Vagina (tissue), 2 donors: ENCODE measurements at regions not wholly inside any gene's neighbourhood (a gene's known extent, or its start where the extent isn't known, plus 50 kb on each side); places are given as distances from the start of the nearest gene placed in this dataset.

ENCODE experiments used
- DNase-seq, 2 donors: peaks; one replicate each; pipeline ENCODE4 v3.0.0-alpha.2; 2017; ENCODE audit errors: extremely low spot score in 2 of 2
- H3K27ac ChIP-seq: fragments of 200-600 bp; sonication (generic); one replicate; pipeline ENCODE4 v1.5.1; 2019
- H3K27me3 ChIP-seq: fragments of 200-600 bp; sonication (generic); one replicate; pipeline ENCODE4 v1.5.1; 2019
- H3K36me3 ChIP-seq, 2 donors: fragments of 200-600 bp; sonication (generic); one replicate each; pipeline ENCODE4 v1.5.1; 2017 to 2019
- H3K4me1 ChIP-seq: fragments of 200-600 bp; sonication (generic); one replicate; pipeline ENCODE4 v1.5.1; 2019
- H3K4me3 ChIP-seq, 2 donors: fragments of 200-600 bp; sonication (generic); 1 replicate in 1 of 2; 2 replicates in 1 of 2; pipeline ENCODE4 v1.5.1; 2016 to 2019
- H3K9me3 ChIP-seq: fragments of 200-600 bp; sonication (generic); one replicate; pipeline ENCODE4 v1.5.1; 2019
- POLR2A ChIP-seq, 2 donors: fragments of 450-650 bp; IDR thresholded peaks; one replicate each; pipeline ENCODE4 v1.6.1; 2017; ENCODE audit warnings: antibody characterized with exemption in 2 of 2, mild to moderate bottlenecking in 2 of 2, moderate library complexity in 2 of 2
- POLR2AphosphoS5 ChIP-seq, 2 donors: sonication (generic); formaldehyde crosslinking; IDR thresholded peaks; one replicate each; pipeline ENCODE4 v1.9.0; 2017; ENCODE audit warnings: antibody characterized with exemption in 2 of 2, mild to moderate bottlenecking in 2 of 2, low read depth in 1 of 2; ENCODE audit not compliant: insufficient read depth in 1 of 2
- intact Hi-C: fragments of 100-400 bp; cut with DNase I; formaldehyde crosslinking; loops from one replicate; pipeline ENCODE4 v1.15.1; 2023
- TF ChIP-seq, protein P1 (sequence below), 3 experiments: fragments of 450-650 bp in 2 of 3; fragments of 200-600 bp in 1 of 3; sonication (generic) in 1 of 3; IDR thresholded peaks; one replicate each; pipeline ENCODE4 v1.5.1; 2017 to 2019; ENCODE audit warnings: antibody characterized with exemption in 3 of 3, mild to moderate bottlenecking in 2 of 3, moderate library complexity in 2 of 3

DNA sequence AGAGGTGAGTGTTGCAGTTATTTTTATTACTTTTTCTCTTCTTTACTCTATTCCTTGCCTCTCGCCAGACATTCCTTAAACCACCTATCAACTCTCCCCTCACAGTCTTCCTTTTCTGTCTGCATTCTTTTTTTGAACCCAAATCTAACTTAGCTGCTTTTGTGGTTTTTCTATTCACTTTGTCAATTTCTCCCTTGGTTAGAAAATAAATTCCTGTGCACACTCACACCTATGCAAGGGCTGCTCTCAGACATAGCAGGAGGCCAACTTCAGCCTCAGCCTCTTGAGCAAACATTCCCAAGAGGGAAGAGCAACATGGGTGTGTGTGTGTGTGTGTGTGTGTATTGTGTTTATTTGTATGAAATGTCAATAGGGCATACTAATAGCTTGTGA, 808.6 kb downstream of the RNF144A start:
- H3K4me1 ChIP-seq = no peaks in the 10 kb centered on the region
- H3K36me3 ChIP-seq = no peaks in the 10 kb centered on the region
- intact Hi-C loops = no loop called here
- H3K4me3 ChIP-seq = peak overlapping the region in 1 of 2 donors; percentile 5
- H3K27ac ChIP-seq = no peak overlapping the region
- H3K27me3 ChIP-seq = no peaks in the 10 kb centered on the region
- DNase-seq = no peak
- H3K9me3 ChIP-seq = no peaks in the 10 kb centered on the region
- no peak for TF ChIP-seq POLR2A (IDR thresholded peaks at IDR 0.05)
- TF ChIP-seq, protein P1, sequence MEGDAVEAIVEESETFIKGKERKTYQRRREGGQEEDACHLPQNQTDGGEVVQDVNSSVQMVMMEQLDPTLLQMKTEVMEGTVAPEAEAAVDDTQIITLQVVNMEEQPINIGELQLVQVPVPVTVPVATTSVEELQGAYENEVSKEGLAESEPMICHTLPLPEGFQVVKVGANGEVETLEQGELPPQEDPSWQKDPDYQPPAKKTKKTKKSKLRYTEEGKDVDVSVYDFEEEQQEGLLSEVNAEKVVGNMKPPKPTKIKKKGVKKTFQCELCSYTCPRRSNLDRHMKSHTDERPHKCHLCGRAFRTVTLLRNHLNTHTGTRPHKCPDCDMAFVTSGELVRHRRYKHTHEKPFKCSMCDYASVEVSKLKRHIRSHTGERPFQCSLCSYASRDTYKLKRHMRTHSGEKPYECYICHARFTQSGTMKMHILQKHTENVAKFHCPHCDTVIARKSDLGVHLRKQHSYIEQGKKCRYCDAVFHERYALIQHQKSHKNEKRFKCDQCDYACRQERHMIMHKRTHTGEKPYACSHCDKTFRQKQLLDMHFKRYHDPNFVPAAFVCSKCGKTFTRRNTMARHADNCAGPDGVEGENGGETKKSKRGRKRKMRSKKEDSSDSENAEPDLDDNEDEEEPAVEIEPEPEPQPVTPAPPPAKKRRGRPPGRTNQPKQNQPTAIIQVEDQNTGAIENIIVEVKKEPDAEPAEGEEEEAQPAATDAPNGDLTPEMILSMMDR (IDR thresholded peaks at IDR 0.05) = no peak
- no peak for TF ChIP-seq POLR2AphosphoS5 (IDR thresholded peaks at IDR 0.05; ENCODE audit: insufficient read depth in 1 of 2, low read depth in 1 of 2)

DNA sequence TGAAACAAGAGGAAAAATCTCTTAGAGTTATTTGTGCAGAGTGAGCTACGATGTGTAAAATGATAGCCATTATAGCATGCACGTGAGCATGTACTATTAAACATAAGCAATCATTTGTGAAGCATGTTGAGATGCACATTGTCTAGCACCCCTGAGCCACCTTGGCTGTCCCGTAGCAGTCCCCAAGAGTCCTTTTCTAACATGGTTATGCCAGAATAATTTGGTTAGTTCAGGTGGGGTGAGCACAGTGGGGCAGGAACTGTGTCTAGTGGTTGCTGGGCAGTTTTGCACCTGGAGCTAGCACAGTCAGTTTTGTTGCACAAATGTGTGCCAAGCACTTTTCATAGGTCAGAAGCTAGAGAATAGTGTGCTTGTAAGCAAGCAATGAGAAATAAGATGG, 809.8 kb downstream of the RNF144A start:
- no peaks in the 10 kb centered on the region for H3K9me3 ChIP-seq
- no peaks in the 10 kb centered on the region for H3K36me3 ChIP-seq
- no peak for DNase-seq
- TF ChIP-seq POLR2A (IDR thresholded peaks at IDR 0.05) (no peak), POLR2AphosphoS5 (IDR thresholded peaks at IDR 0.05; ENCODE audit: insufficient read depth in 1 of 2, low read depth in 1 of 2) (no peak)
- TF ChIP-seq, protein P1 (IDR thresholded peaks at IDR 0.05) = no peak
- no peaks in the 10 kb centered on the region for H3K4me1 ChIP-seq
- no peak overlapping the region for H3K4me3 ChIP-seq
- intact Hi-C loops = no loop called here
- no peak overlapping the region for H3K27ac ChIP-seq
- H3K27me3 ChIP-seq = no peaks in the 10 kb centered on the region

DNA sequence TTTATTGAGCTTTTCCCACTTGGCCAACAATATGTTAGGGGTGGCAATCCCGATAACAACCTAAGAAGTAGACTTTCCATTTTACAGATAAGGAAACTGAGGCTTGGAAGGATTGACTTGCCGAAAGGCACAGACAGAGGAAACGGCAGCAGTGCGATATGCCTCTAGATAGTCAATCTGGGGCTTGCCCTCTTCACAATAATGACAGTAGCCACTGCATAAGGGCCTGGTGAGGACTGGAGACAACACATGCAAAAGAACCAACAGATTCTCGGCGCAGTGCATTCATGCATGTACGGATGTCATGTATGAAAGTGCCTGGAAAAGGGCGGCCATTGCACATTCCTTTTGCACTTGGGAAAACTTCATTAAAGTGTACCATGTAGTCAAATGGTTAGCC, 811.2 kb downstream of the RNF144A start:
- Histone ChIP-seq H3K9me3 (no peaks in the 10 kb centered on the region), H3K36me3 (no peaks in the 10 kb centered on the region), H3K27ac (no peak overlapping the region), H3K4me1 (no peaks in the 10 kb centered on the region), H3K4me3 (peak overlapping the region in 1 of 2 donors; percentile 18), H3K27me3 (no peaks in the 10 kb centered on the region)
- intact Hi-C loops = no loop called here
- DNase-seq = no peak
- no peak for TF ChIP-seq POLR2A (IDR thresholded peaks at IDR 0.05)
- TF ChIP-seq POLR2AphosphoS5 (IDR thresholded peaks at IDR 0.05; ENCODE audit: insufficient read depth in 1 of 2, low read depth in 1 of 2) = no peak
- TF ChIP-seq, protein P1 (IDR thresholded peaks at IDR 0.05) = no peak

DNA sequence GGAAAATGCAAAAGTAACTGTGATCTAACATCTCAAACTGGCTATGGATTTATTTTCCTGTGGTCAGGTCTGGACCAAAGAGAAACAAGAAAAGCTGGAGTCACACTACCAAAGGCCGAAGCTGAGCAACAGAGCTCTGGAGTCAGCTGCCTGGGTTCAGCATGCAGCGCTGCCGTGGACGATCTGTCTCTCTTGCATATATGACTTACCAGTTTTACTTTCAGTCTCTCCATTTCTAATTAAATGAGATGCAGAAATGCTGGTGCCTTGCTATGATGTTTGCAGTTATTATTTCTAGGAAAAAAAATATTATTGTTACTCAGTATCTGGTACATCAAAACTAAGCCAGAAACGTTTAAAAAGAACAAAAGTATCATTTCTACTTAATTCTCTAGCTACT, 813.2 kb downstream of the RNF144A start:
- Histone ChIP-seq H3K27me3 (no peaks in the 10 kb centered on the region), H3K4me1 (no peaks in the 10 kb centered on the region), H3K9me3 (no peaks in the 10 kb centered on the region), H3K36me3 (no peaks in the 10 kb centered on the region), H3K27ac (no peak overlapping the region), H3K4me3 (no peak overlapping the region)
- TF ChIP-seq POLR2A (IDR thresholded peaks at IDR 0.05) (no peak), POLR2AphosphoS5 (IDR thresholded peaks at IDR 0.05; ENCODE audit: insufficient read depth in 1 of 2, low read depth in 1 of 2) (no peak)
- TF ChIP-seq, protein P1 (IDR thresholded peaks at IDR 0.05) = no peak
- intact Hi-C loops = no loop called here
- no peak for DNase-seq

DNA sequence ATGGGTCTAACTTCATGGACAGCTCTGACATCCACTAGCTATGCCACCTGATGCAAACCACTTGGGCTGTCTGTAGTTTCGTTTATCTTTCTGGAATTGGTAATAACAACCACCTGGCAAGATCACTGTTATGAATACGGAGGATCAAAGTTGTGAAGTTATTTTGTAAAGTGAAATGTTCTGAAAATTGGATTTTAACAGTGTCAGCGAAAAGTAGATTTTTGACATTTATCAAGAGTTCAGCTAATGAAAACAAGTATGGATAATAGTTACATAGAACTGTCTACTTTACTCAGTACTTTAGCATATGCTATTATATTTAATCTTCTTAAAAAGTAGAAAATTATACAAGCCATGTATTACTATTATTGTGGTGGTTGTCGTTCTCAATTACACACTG, 813.8 kb downstream of the RNF144A start:
- H3K9me3 ChIP-seq = no peaks in the 10 kb centered on the region
- intact Hi-C loops = no loop called here
- no peaks in the 10 kb centered on the region for H3K4me1 ChIP-seq
- TF ChIP-seq POLR2AphosphoS5 (IDR thresholded peaks at IDR 0.05; ENCODE audit: insufficient read depth in 1 of 2, low read depth in 1 of 2) (no peak), POLR2A (IDR thresholded peaks at IDR 0.05) (no peak)
- TF ChIP-seq, protein P1 (IDR thresholded peaks at IDR 0.05) = no peak
- H3K27ac ChIP-seq = no peak overlapping the region
- no peaks in the 10 kb centered on the region for H3K27me3 ChIP-seq
- H3K36me3 ChIP-seq = no peaks in the 10 kb centered on the region
- H3K4me3 ChIP-seq = no peak overlapping the region
- DNase-seq = no peak
